ENCODE measurements at regions not wholly inside any gene's neighbourhood (a gene's known extent, or its start where the extent isn't known, plus 50 kb on each side); places are given as distances from the start of the nearest gene placed in this dataset.
"Not testable (repeated sequence)": the region's sequence is repeated elsewhere in the genome, so short reads cannot be mapped to it uniquely, and the experiment has no call there.

DNA sequence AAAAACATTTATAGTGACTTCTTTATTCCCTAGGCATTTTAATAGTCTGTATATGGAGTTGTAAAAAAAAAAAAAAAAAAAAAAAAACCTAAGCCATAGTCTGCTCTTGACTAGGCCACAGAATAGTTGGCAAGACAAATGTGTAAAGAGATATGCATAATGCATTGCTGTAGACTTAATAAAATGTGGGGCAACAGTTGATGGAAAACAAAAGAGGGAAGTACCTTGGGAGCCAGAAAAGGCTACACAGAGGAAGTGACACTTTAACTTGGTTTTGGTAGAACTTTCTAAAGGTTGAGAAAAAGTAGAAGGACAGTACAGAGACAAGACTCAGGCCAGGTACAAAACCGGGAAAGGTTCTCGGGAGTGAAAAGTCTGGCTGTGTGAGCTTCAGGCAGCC, 802.9 kb upstream of the ADAMTS5 start:
- H3K27ac Mint-ChIP-seq: no peak overlapping the region
- H3K36me3 Mint-ChIP-seq: no peaks in the 10 kb centered on the region
- no peak for ATAC-seq
- H3K4me1 Mint-ChIP-seq: no peaks in the 10 kb centered on the region
- no peak overlapping the region for H3K4me3 Mint-ChIP-seq
- H3K27me3 Mint-ChIP-seq: no peaks in the 10 kb centered on the region
- H3K9me3 Mint-ChIP-seq: peaks cover 7% of the 10 kb centered on the region

DNA sequence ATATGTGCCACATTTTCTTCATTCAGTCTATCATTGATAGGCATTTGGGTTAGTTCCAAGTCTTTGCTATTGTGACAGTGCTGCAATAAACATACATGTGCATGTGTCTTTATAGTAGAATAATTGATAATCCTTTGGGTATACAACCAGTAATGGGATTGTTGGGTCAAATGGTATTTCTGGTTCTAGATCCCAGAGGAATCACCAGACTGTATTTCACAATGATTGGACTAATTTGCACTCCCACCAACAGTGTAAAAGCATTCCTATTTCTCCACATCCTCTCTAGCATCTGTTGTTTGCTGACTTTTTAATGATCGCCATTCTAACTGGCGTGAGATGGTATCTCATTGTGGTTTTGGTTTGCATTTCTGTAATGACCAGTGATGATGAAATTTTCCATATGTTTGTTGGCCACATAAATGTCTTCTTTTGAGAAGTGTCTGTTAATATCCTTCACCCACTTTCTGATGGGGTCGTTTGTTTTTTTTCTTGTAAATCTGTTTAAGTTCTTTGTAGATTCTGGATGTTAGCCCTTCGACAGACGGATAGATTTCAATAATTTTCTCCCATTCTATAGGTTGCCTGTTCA, 801.3 kb upstream of the ADAMTS5 start:
- ATAC-seq, H3K27ac Mint-ChIP-seq, H3K36me3 Mint-ChIP-seq, H3K4me1 Mint-ChIP-seq, H3K9me3 Mint-ChIP-seq, H3K4me3 Mint-ChIP-seq, H3K27me3 Mint-ChIP-seq: not testable (repeated sequence)

DNA sequence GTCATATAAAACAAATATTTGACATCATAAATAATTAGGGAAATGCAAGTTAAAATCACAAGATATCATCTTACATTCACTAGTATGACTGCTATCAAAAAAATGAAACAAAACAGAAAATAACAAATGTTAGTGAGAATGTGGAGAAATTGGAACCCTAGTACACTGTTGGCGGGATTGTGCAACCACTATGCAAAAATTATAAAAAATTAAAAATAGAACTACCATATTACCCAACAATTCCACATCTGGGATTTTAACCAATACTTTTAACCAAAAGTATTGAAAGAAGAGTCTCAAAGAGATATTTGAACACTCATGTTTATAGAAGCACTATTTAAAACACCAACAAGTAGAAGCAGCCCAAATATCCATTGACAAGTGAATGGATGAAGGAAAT, 797.2 kb upstream of the ADAMTS5 start:
- Mint-ChIP-seq H3K27ac (no peak overlapping the region), H3K4me1 (no peaks in the 10 kb centered on the region), H3K9me3 (peaks cover 13% of the 10 kb centered on the region), H3K4me3 (no peak overlapping the region), H3K27me3 (no peaks in the 10 kb centered on the region), H3K36me3 (no peaks in the 10 kb centered on the region)
- ATAC-seq: no peak

DNA sequence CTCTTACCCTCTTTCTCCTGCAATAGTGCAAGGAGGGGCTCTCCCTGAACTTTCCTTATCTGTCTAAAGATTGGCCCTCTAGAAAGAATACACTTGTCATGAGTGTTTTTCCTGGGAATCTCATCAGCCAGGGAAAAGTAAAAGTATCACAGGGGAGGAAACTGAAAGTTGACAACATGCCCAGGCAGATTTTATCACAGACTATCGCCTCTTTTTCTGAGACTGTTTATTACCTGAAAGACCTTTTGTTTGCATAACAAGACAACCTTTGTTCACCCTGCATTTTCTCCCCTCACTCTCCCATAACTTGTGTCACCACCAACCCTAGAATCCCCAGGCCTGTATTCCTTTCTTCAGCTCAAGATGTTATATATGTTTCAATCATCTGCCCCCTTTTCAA, 794.7 kb upstream of the ADAMTS5 start:
- Mint-ChIP-seq H3K27ac (no peak overlapping the region), H3K27me3 (no peaks in the 10 kb centered on the region), H3K4me3 (no peak overlapping the region), H3K4me1 (no peaks in the 10 kb centered on the region), H3K36me3 (no peaks in the 10 kb centered on the region), H3K9me3 (peaks cover 5% of the 10 kb centered on the region)
- no peak for ATAC-seq

DNA sequence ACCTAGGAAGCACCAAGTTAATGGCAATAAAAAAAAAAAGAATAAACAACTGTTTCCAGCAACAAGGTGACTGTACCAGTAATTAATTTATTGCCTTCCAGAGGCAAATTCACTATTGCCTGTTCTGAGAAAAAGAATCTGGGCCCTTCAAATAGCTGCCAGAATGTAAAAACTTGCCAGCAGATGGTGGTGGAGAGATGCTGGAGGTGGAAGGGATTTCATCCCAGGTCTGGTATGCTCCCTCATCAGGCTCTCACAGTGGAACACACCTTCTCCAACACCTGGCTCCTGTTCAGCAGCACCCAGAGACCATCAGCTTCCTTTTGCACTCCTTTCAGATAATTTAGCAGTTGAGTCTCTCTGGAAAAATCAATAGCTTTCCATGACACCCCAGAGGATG, 792.9 kb upstream of the ADAMTS5 start:
- no peak overlapping the region for H3K4me3 Mint-ChIP-seq
- no peak for ATAC-seq
- H3K27ac Mint-ChIP-seq: no peak overlapping the region

DNA sequence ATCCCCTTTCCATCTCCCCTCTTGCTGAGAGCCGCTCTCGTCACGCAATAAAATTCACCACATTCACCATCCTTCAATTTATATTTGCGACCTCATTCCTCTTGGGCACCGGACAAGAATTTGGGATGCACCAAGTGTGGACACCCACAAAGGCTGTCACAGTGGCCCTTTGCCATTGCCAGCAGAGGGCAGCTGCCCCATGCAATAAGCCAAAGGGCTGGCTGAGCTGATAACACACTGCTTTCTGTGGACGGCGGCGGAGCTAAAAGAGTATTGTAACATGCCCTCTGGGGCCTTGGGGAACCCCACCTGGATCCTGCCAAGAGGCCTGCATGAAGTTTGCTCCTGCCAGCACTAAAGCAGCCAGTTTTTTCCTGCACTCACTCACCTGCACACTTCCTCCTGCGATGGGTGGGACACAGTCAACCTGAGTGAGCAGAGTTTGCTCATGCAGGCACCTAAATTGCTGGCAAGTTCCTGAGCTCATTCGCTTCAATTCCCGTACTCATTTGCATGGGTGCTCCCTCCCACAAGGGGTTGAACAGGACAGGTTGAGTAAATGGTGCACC, 792.3 kb upstream of the ADAMTS5 start:
- Mint-ChIP-seq H3K27me3 (no peaks in the 10 kb centered on the region), H3K27ac (no peak overlapping the region), H3K36me3 (no peaks in the 10 kb centered on the region), H3K4me1 (no peaks in the 10 kb centered on the region), H3K4me3 (no peak overlapping the region), H3K9me3 (peaks cover 5% of the 10 kb centered on the region)
- no peak for ATAC-seq

More for the DNA sequence above, 792.9 kb upstream of the ADAMTS5 start:
- Mint-ChIP-seq H3K27me3 (no peaks in the 10 kb centered on the region), H3K9me3 (peaks cover 5% of the 10 kb centered on the region), H3K4me1 (no peaks in the 10 kb centered on the region), H3K36me3 (no peaks in the 10 kb centered on the region)

DNA sequence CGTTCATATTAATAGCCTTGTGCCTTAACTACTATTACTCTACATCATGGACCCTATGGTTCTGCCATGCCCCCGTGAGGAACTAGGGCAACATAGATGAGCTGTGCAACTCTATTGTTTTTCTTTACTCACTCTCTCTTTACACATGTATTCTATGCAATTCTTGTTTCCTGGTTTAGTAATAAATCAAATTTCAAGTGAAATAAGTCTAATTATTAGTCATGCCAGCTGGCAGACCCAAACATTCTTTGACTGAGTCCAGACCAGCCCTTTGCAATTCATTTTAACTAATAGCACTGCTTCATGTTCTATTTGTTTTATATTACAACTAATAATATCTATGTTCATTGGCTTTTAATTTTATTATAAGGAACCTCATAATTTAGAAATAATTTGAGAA, 789.3 kb upstream of the ADAMTS5 start:
- ATAC-seq: no peak
- no peaks in the 10 kb centered on the region for H3K27me3 Mint-ChIP-seq
- no peak overlapping the region for H3K27ac Mint-ChIP-seq
- H3K4me3 Mint-ChIP-seq: no peak overlapping the region
- H3K9me3 Mint-ChIP-seq: peaks cover 3% of the 10 kb centered on the region
- no peaks in the 10 kb centered on the region for H3K4me1 Mint-ChIP-seq
- no peaks in the 10 kb centered on the region for H3K36me3 Mint-ChIP-seq

DNA sequence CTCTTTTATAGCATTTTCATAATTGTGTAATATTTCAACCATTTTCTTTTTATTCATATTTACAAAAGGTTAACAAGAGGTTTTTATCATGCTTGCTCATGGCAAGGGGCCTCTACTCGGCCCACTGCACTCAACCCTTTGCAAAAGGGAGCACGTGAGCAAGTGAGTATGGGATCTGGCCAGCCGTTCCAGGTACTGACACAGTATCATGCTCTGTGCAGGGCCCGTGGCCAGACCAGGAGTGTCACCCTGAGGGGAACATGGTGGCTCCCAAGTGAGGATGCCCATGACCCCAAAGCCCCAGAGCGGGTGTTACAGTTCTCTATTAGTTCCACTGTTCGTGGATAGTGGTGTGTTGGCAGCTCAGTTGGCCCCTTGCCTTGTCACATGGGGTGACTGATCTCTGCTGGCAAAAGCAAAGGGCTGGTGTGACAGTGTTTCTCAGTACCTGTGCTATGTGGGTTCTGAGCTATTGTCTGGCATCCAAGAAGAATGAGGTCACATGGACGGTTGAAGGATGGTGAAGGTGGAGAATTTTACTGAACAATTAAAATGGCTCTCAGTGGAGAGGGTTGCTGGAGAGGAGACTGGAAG, 777.2 kb upstream of the ADAMTS5 start:
- no peaks in the 10 kb centered on the region for H3K4me1 Mint-ChIP-seq
- H3K4me3 Mint-ChIP-seq: no peak overlapping the region
- H3K27me3 Mint-ChIP-seq: no peaks in the 10 kb centered on the region
- ATAC-seq: no peak
- no peaks in the 10 kb centered on the region for H3K36me3 Mint-ChIP-seq
- no peak overlapping the region for H3K27ac Mint-ChIP-seq
- H3K9me3 Mint-ChIP-seq: peaks cover 5% of the 10 kb centered on the region

DNA sequence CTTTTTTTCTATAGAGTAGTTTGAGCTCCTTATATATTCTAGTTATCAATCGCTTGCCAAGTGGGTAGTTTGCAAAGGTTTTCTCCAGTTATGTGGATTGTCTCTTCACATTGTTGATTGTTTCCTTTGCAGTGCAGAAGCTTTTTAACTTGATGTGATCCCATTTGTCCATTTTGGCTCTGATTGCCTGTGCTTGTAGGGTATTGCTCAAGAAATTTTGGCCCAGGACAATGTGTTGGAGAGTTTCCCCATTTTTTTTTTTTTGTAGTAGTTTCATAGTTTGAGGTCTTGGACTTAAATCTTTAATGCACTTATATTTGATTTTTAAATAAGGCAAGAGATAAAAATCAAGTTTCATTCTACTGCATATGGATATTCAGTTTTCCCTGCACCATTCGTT, 774.8 kb upstream of the ADAMTS5 start:
- Mint-ChIP-seq H3K27ac (no peak overlapping the region), H3K9me3 (peaks cover 5% of the 10 kb centered on the region), H3K4me1 (no peaks in the 10 kb centered on the region), H3K4me3 (no peak overlapping the region), H3K36me3 (no peaks in the 10 kb centered on the region), H3K27me3 (no peaks in the 10 kb centered on the region)
- no peak for ATAC-seq

DNA sequence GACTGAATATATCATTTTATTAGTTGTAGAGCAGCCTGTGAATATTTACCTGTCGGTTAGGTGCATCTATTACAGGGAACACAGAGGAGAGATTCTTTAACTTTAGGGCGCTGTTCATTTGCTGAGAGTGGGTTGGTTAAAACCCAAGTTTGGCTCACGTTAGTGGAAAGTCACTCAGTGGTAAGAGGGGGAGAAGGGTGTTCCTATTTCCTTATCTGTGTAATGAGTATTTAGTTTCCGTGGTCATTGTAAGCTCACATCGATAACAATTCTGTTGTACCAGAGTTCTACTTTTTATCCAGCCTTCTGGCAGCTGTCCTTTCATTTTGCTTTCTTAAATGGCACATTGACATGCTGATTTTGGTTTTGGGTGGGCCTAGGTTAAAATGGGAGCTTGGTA, 773.2 kb upstream of the ADAMTS5 start:
- Mint-ChIP-seq H3K4me1 (no peaks in the 10 kb centered on the region), H3K9me3 (peaks cover 5% of the 10 kb centered on the region)

DNA sequence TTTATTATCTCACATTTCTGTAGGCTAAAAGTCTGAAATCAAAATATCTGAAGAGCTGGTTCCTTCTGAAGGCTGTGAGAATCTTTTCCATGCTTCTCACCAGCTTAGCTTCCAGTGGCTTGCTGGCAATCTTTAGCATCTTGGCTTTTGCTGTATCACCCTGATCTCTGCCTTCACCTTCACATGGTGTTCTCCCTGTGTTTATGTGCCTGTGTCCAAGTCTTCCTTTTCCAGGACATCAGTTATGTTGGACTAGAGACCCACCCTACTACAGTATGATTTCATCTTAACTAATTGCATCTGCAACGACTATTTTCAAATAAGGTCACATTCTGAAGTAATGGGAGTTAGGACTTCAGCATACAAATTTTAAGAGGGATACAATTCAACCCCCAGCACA, 772.3 kb upstream of the ADAMTS5 start:
- Mint-ChIP-seq H3K9me3 (peaks cover under 1% of the 10 kb centered on the region), H3K27me3 (no peaks in the 10 kb centered on the region), H3K4me3 (no peak overlapping the region), H3K27ac (no peak overlapping the region), H3K36me3 (no peaks in the 10 kb centered on the region), H3K4me1 (no peaks in the 10 kb centered on the region)
- no peak for ATAC-seq

More for the DNA sequence above, 773.2 kb upstream of the ADAMTS5 start:
- no peak for ATAC-seq
- Mint-ChIP-seq H3K27ac (no peak overlapping the region), H3K4me3 (no peak overlapping the region), H3K27me3 (no peaks in the 10 kb centered on the region), H3K36me3 (no peaks in the 10 kb centered on the region)

DNA sequence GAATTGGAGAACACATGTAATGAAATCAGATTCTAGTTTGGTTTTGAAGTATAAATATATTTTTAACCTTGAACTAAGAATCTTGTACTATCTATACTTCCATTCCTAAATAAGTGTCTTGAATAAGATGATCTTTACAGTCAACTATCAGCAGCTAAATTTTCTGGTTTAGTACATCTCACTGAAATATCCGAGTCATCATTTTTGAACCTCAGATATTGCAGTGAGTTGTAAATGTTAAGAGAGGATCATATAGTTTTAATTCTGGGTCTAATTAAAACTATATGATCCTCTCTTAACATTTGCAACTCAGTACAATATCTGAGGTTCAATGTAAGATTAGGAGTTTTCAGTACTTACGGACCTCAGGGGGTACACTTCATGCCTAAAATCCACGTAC, 768.8 kb upstream of the ADAMTS5 start:
- ATAC-seq: no peak
- Mint-ChIP-seq H3K4me3 (no peak overlapping the region), H3K4me1 (no peaks in the 10 kb centered on the region), H3K27ac (no peak overlapping the region), H3K9me3 (peaks cover 6% of the 10 kb centered on the region), H3K36me3 (no peaks in the 10 kb centered on the region), H3K27me3 (no peaks in the 10 kb centered on the region)

DNA sequence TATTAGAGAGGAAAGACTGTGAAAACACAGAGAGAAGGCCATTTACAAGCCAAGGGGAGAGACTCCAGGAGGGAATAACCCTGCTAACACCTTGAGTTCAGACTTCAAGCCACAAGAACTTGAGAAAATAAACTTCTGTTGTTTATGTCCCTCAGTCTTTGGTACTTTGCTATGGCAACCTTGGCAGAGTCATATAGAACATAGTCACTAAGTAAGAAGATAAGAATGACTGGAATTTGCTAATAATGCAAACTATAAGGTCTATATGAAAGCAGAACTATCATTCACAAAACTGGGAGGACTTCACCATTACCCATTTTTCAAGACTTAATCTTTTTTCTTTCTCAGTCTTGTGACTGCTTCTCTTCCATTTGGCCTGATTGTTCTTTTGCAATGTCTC, 767.3 kb upstream of the ADAMTS5 start:
- Mint-ChIP-seq H3K27ac (no peak overlapping the region), H3K27me3 (no peaks in the 10 kb centered on the region), H3K4me3 (no peak overlapping the region), H3K9me3 (peaks cover 6% of the 10 kb centered on the region), H3K4me1 (no peaks in the 10 kb centered on the region), H3K36me3 (no peaks in the 10 kb centered on the region)
- ATAC-seq: no peak

DNA sequence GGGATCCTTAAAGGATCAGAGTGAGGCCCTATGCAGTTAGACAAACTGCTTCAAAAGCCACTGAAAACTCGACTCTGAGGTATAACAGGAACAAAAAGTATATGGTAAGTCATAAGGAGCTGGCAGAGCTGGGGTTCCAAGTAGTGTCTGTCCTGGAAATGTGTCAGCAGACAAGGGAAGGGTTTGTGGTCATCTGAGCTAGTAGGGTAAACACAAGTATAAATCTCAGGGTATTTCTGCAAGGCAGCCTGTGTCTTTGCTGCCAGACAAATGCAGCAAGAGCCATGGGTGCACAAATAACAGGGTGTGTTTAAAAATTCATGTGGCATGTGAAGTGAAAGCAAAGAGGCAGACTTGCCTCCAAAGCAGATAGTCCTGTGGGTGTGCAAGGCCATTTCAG, 759.0 kb upstream of the ADAMTS5 start:
- no peaks in the 10 kb centered on the region for H3K27me3 Mint-ChIP-seq
- no peaks in the 10 kb centered on the region for H3K36me3 Mint-ChIP-seq
- no peaks in the 10 kb centered on the region for H3K4me1 Mint-ChIP-seq
- no peak overlapping the region for H3K27ac Mint-ChIP-seq
- no peak overlapping the region for H3K4me3 Mint-ChIP-seq
- no peak for ATAC-seq
- peaks cover 7% of the 10 kb centered on the region for H3K9me3 Mint-ChIP-seq

DNA sequence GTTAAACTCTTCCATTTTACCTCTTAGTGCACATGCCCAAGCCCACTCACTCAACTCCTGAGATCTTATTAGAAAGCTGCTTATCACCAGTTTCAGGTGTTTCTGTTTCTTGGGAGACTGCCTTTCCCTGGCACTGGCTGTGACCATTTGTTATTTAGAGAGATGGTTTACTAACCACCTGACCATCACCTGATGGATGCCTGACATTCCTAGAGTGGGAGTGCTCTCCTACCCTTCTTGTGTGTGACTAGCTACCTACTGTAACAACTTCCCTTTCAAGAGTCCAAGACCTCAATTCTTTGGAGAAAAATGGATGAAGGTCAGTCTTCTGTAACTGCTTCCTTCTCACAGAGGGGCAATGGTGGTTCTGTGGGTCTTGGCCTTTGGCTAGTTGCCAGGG, 755.2 kb upstream of the ADAMTS5 start:
- Mint-ChIP-seq H3K9me3 (peaks cover 4% of the 10 kb centered on the region), H3K27me3 (no peaks in the 10 kb centered on the region), H3K4me1 (no peaks in the 10 kb centered on the region), H3K36me3 (no peaks in the 10 kb centered on the region), H3K27ac (no peak overlapping the region), H3K4me3 (no peak overlapping the region)
- no peak for ATAC-seq

DNA sequence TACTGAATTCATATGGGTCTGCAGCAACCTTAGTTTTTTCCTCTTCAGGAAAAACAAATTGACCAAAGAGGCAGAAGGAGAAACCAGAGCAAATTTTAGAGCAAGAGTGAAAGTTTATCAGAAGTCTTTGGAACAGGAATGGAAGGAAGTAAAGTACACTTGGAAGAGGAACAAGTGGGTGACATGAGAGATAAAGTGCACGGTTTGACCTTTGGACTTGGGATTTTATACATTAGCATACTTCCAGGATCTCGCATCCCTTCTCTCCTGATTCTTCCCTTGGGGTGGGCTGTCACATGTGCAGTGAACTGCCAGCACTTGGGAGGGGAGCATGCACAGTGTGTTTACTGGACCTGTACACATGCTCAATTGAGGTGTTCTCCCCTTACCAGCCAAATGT, 754.8 kb upstream of the ADAMTS5 start:
- Mint-ChIP-seq H3K36me3 (no peaks in the 10 kb centered on the region), H3K27me3 (no peaks in the 10 kb centered on the region), H3K4me1 (no peaks in the 10 kb centered on the region), H3K4me3 (no peak overlapping the region), H3K27ac (no peak overlapping the region), H3K9me3 (peaks cover 4% of the 10 kb centered on the region)
- no peak for ATAC-seq
